SK-N-SH (cell line): ENCODE measurements at regions not wholly inside any gene's neighbourhood (a gene's known extent, or its start where the extent isn't known, plus 50 kb on each side); places are given as distances from the start of the nearest gene placed in this dataset.

Source experiments
- CTCF ChIP-seq: fragments of 200-600 bp; sonication (generic); IDR thresholded peaks from 2 replicates; pipeline ENCODE4 v1.6.1; 2017; ENCODE audit warnings: antibody characterized with exemption, mild to moderate bottlenecking, moderate library complexity
- EP300 ChIP-seq, 2 experiments: IDR thresholded peaks; 2 replicates each; pipeline versions ENCODE4 v1.4.0 to v1.6.1; 2012; ENCODE audit warnings: borderline replicate concordance in 1 of 2, low read depth in 1 of 2, low read length in 1 of 2
- EZH2phosphoT487 ChIP-seq: fragments of 200-600 bp; sonication (generic); IDR thresholded peaks from 2 replicates; pipeline ENCODE4 v1.6.1; 2017; ENCODE audit warnings: low read depth, mixed run types, mild to moderate bottlenecking, antibody characterized with exemption, moderate library complexity, borderline replicate concordance
- GABPA ChIP-seq: IDR thresholded peaks from 2 replicates; pipeline ENCODE4 v1.4.0; 2012; ENCODE audit warnings: low read depth, mild to moderate bottlenecking
- JUND ChIP-seq: IDR thresholded peaks from 2 replicates; pipeline ENCODE4 v1.4.0; 2012
- MXI1 ChIP-seq: IDR thresholded peaks from 2 replicates; pipeline ENCODE4 v1.6.1; 2012; ENCODE audit warnings: mild to moderate bottlenecking, low read depth, low read length, improper control_type of control experiment
- NRF1 ChIP-seq: IDR thresholded peaks from 2 replicates; pipeline ENCODE4 v1.6.1; 2012; ENCODE audit warnings: low read depth, mild to moderate bottlenecking, low read length
- RAD21 ChIP-seq: IDR thresholded peaks from 2 replicates; pipeline ENCODE4 v1.6.1; 2012; ENCODE audit warnings: mild to moderate bottlenecking, low read length
- RCOR1 ChIP-seq: fragments of 150-350 bp; IDR thresholded peaks from 2 replicates; pipeline ENCODE4 v1.6.1; 2017; ENCODE audit warnings: antibody characterized with exemption, low read length
- REST ChIP-seq: IDR thresholded peaks from 2 replicates; pipeline ENCODE4 v1.6.1; 2012; ENCODE audit warnings: mild to moderate bottlenecking, low read depth, low read length, moderate library complexity
- YY1 ChIP-seq: IDR thresholded peaks from 2 replicates; pipeline ENCODE4 v1.4.0; 2012; ENCODE audit warnings: low read depth, mild to moderate bottlenecking

- TF ChIP-seq REST: no peak
- TF ChIP-seq CTCF: no peak
- no peak for TF ChIP-seq NRF1
- no peak for TF ChIP-seq YY1
- TF ChIP-seq MXI1: no peak
- no peak for TF ChIP-seq GABPA
- TF ChIP-seq RAD21: no peak
- no peak for TF ChIP-seq EZH2phosphoT487
- no peak for TF ChIP-seq EP300 (IDR thresholded peaks at IDR 0.05; ENCODE audit: borderline replicate concordance in 1 of 2, low read depth in 1 of 2, low read length in 1 of 2)
- no peak for TF ChIP-seq JUND
- TF ChIP-seq RCOR1: no peak
Observed at GRCh38 chr5:18799482-18800128, 1165.3 kb downstream of the TAF11L14 start.
